Mesendoderm (in vitro differentiated cells): ENCODE measurements at regions not wholly inside any gene's neighbourhood (a gene's known extent, or its start where the extent isn't known, plus 50 kb on each side); places are given as distances from the start of the nearest gene placed in this dataset.
A peak's percentile ranks its signal among the peaks of the same experiment; 100 is the strongest.

Experiments
- DNase-seq: peaks from one replicate; pipeline ENCODE4 v3.0.0; 2013
- H2AK5ac ChIP-seq: 2 replicates; pipeline ENCODE4 v1.6.1; 2013; ENCODE audit warnings: low read length, inconsistent platforms
- H2BK120ac ChIP-seq: 2 replicates; pipeline ENCODE4 v1.6.1; 2013; ENCODE audit warnings: low read depth, mild to moderate bottlenecking, low read length, moderate library complexity, mixed read lengths
- H2BK15ac ChIP-seq: replicated peaks from 2 replicates; pipeline ENCODE4 v1.6.1; 2013; ENCODE audit warnings: low read depth, mild to moderate bottlenecking, moderate library complexity
- H2BK5ac ChIP-seq: 2 replicates; pipeline ENCODE4 v1.6.1; 2013; ENCODE audit warnings: low read length, inconsistent platforms
- H3K18ac ChIP-seq: 2 replicates; pipeline ENCODE4 v1.6.1; 2013; ENCODE audit warnings: mild to moderate bottlenecking, low read length, mixed read lengths
- H3K23ac ChIP-seq: one replicate; pipeline ENCODE4 v1.6.1; 2013; ENCODE audit warnings: low read length
- H3K27ac ChIP-seq: 2 replicates; pipeline ENCODE4 v1.5.1; 2013; ENCODE audit warnings: low read depth, mild to moderate bottlenecking, inconsistent platforms, low read length, moderate library complexity
- H3K27me3 ChIP-seq: 2 replicates; pipeline ENCODE4 v1.6.1; 2013; ENCODE audit warnings: low read length, control low read depth, mild to moderate bottlenecking, inconsistent platforms; ENCODE audit not compliant: insufficient read depth, poor library complexity
- H3K36me3 ChIP-seq: 2 replicates; pipeline ENCODE4 v1.6.1; 2013; ENCODE audit warnings: low read length, inconsistent platforms; ENCODE audit not compliant: control insufficient read depth, insufficient read depth
- H3K4ac ChIP-seq: one replicate; pipeline ENCODE4 v1.6.1; 2013; ENCODE audit warnings: low read depth, mild to moderate bottlenecking, low read length, moderate library complexity
- H3K4me1 ChIP-seq: 2 replicates; pipeline ENCODE4 v1.6.1; 2013; ENCODE audit warnings: low read depth, low read length, inconsistent platforms; ENCODE audit not compliant: control insufficient read depth
- H3K4me2 ChIP-seq: 2 replicates; pipeline ENCODE4 v1.6.1; 2013; ENCODE audit warnings: low read length
- H3K4me3 ChIP-seq: 2 replicates; pipeline ENCODE4 v1.5.1; 2013; ENCODE audit warnings: mild to moderate bottlenecking, low read length
- H3K56ac ChIP-seq: one replicate; pipeline ENCODE4 v1.6.1; 2013; ENCODE audit warnings: low read length
- H3K79me1 ChIP-seq: 2 replicates; pipeline ENCODE4 v1.6.1; 2013; ENCODE audit warnings: low read length, inconsistent platforms
- H3K79me2 ChIP-seq: 2 replicates; pipeline ENCODE4 v1.6.1; 2013; ENCODE audit warnings: mild to moderate bottlenecking, low read length; ENCODE audit not compliant: control insufficient read depth, insufficient read depth
- H3K9ac ChIP-seq: 2 replicates; pipeline ENCODE4 v1.6.1; 2013; ENCODE audit warnings: low read length, inconsistent platforms
- H4K5ac ChIP-seq: one replicate; pipeline ENCODE4 v1.6.1; 2013; ENCODE audit warnings: low read length
- H4K8ac ChIP-seq: one replicate; pipeline ENCODE4 v1.6.1; 2013; ENCODE audit warnings: low read depth, mild to moderate bottlenecking, control low read depth, low read length, moderate library complexity
- WGBS: extraction: QIAGEN DNeasy Blood & Tissue Kit; methylation state at CpG from one replicate; pipeline ENCODE4 v1.1.7; 2013; ENCODE audit warnings: low lambda C conversion rate, missing lambda C conversion rate; ENCODE audit not compliant: insufficient coverage; ENCODE audit errors: extremely low coverage; 5-methylcytosine and 5-hydroxymethylcytosine counted together

GRCh38 chr7:118606602-118607001, 382.1 kb downstream of the ANKRD7 start:
- H2BK5ac ChIP-seq = no peak overlapping the region
- H3K9ac ChIP-seq = no peak overlapping the region

DNA sequence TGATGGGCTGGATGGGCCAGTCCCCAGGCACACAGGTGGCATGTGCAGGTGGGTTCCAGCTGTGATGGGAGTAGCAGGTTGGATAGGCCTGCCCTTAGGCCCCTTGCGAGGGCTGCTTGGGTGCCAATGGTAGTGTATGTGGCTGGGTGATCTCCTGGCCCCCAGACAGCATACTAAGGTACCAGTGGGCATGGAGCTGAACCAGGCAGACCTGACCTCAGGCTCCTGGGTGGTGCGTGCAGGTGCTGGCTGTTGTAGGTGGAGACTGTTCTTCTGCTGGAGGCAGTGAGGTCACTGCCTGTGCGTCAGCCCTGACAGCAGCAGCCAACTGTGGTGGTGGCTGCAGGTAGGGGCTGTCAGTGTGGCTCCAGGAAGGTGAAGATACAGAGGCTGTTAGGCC, 384.7 kb downstream of the ANKRD7 start:
- Histone ChIP-seq H3K9ac (no peak overlapping the region), H3K56ac (no peak overlapping the region), H2BK120ac (no peak overlapping the region), H3K4me3 (no peak overlapping the region), H3K4ac (no peak overlapping the region), H3K4me2 (no peak overlapping the region), H3K18ac (no peak overlapping the region), H2BK5ac (no peak overlapping the region), H3K27me3 (no peaks in the 10 kb centered on the region), H3K36me3 (no peaks in the 10 kb centered on the region), H4K8ac (no peak overlapping the region), H2AK5ac (no peak overlapping the region), H3K79me1 (no peaks in the 10 kb centered on the region), H3K27ac (no peak overlapping the region), H3K4me1 (no peaks in the 10 kb centered on the region), H4K5ac (no peak overlapping the region), H3K79me2 (no peaks in the 10 kb centered on the region), H3K23ac (no peak overlapping the region), H2BK15ac (no peak overlapping the region)
- WGBS = no CpG with 5 or more reads among the region's 3 CpGs
- no peak for DNase-seq

More at GRCh38 chr7:118606602-118607001, 382.1 kb downstream of the ANKRD7 start:
- Histone ChIP-seq H4K8ac (no peak overlapping the region), H2BK120ac (no peak overlapping the region), H3K18ac (no peak overlapping the region), H3K27ac (no peak overlapping the region), H3K4me1 (no peaks in the 10 kb centered on the region), H3K4me3 (no peak overlapping the region), H3K4me2 (no peak overlapping the region), H3K79me2 (no peaks in the 10 kb centered on the region), H2BK15ac (no peak overlapping the region), H2AK5ac (no peak overlapping the region), H3K27me3 (no peaks in the 10 kb centered on the region), H3K79me1 (no peaks in the 10 kb centered on the region), H3K36me3 (no peaks in the 10 kb centered on the region), H3K4ac (no peak overlapping the region), H4K5ac (no peak overlapping the region), H3K56ac (no peak overlapping the region), H3K23ac (no peak overlapping the region)
- WGBS = no CpG with 5 or more reads among the region's 1 CpG
- no peak for DNase-seq

GRCh38 chr7:118615681-118616080, 391.2 kb downstream of the ANKRD7 start:
- H2AK5ac ChIP-seq = no peak overlapping the region
- H3K9ac ChIP-seq = no peak overlapping the region
- no peak overlapping the region for H3K4me2 ChIP-seq
- no peak overlapping the region for H3K4me3 ChIP-seq
- WGBS = no CpG with 5 or more reads among the region's 4 CpGs
- H3K4me1 ChIP-seq = no peaks in the 10 kb centered on the region
- no peak overlapping the region for H3K56ac ChIP-seq
- H3K36me3 ChIP-seq = no peaks in the 10 kb centered on the region
- no peak overlapping the region for H4K5ac ChIP-seq
- no peaks in the 10 kb centered on the region for H3K27me3 ChIP-seq
- no peak overlapping the region for H4K8ac ChIP-seq
- H3K4ac ChIP-seq = no peak overlapping the region
- no peak overlapping the region for H3K18ac ChIP-seq
- no peak overlapping the region for H2BK120ac ChIP-seq
- H3K27ac ChIP-seq = no peak overlapping the region
- DNase-seq = no peak
- H2BK15ac ChIP-seq = no peak overlapping the region
- H2BK5ac ChIP-seq = no peak overlapping the region
- no peak overlapping the region for H3K23ac ChIP-seq
- no peaks in the 10 kb centered on the region for H3K79me1 ChIP-seq
- H3K79me2 ChIP-seq = no peaks in the 10 kb centered on the region

GRCh38 chr7:118621810-118622360, 397.4 kb downstream of the ANKRD7 start:
- no peak for DNase-seq
- Histone ChIP-seq H3K4ac (no peak overlapping the region), H3K36me3 (no peaks in the 10 kb centered on the region), H2BK15ac (no peak overlapping the region), H3K56ac (no peak overlapping the region), H4K8ac (no peak overlapping the region), H3K27me3 (no peaks in the 10 kb centered on the region), H3K4me2 (no peak overlapping the region), H3K9ac (no peak overlapping the region), H3K4me1 (no peaks in the 10 kb centered on the region), H3K23ac (no peak overlapping the region), H4K5ac (no peak overlapping the region), H3K27ac (no peak overlapping the region), H3K18ac (no peak overlapping the region), H3K4me3 (no peak overlapping the region), H2AK5ac (no peak overlapping the region), H3K79me1 (no peaks in the 10 kb centered on the region), H3K79me2 (no peaks in the 10 kb centered on the region), H2BK5ac (no peak overlapping the region), H2BK120ac (no peak overlapping the region)
- WGBS = no CpG with 5 or more reads among the region's 3 CpGs

GRCh38 chr7:118626739-118627138, 402.2 kb downstream of the ANKRD7 start:
- Histone ChIP-seq H2BK15ac (no peak overlapping the region), H4K5ac (no peak overlapping the region), H3K36me3 (no peaks in the 10 kb centered on the region), H3K27ac (no peak overlapping the region), H3K27me3 (no peaks in the 10 kb centered on the region), H2AK5ac (no peak overlapping the region), H3K4me2 (no peak overlapping the region), H3K79me2 (no peaks in the 10 kb centered on the region), H3K9ac (no peak overlapping the region), H2BK120ac (no peak overlapping the region), H3K18ac (no peak overlapping the region), H3K4me1 (peaks cover under 1% of the 10 kb centered on the region), H4K8ac (no peak overlapping the region), H3K23ac (no peak overlapping the region), H3K4me3 (no peak overlapping the region), H3K4ac (no peak overlapping the region), H3K56ac (no peak overlapping the region), H2BK5ac (no peak overlapping the region), H3K79me1 (no peaks in the 10 kb centered on the region)
- peak; percentile 22 for DNase-seq
- WGBS = no CpG with 5 or more reads among the region's 4 CpGs

- Histone ChIP-seq H2AK5ac (no peak overlapping the region), H3K9ac (no peak overlapping the region), H2BK5ac (no peak overlapping the region), H3K4me1 (peaks cover 3% of the 10 kb centered on the region), H3K4me2 (no peak overlapping the region), H3K79me2 (no peaks in the 10 kb centered on the region), H3K36me3 (no peaks in the 10 kb centered on the region), H3K27me3 (no peaks in the 10 kb centered on the region), H4K5ac (no peak overlapping the region), H3K4me3 (no peak overlapping the region), H3K56ac (peak overlapping the region; percentile 25), H2BK15ac (no peak overlapping the region), H3K18ac (no peak overlapping the region), H3K4ac (no peak overlapping the region), H3K79me1 (no peaks in the 10 kb centered on the region), H3K23ac (no peak overlapping the region), H3K27ac (no peak overlapping the region), H2BK120ac (no peak overlapping the region), H4K8ac (no peak overlapping the region)
- WGBS = no CpG with 5 or more reads among the region's 8 CpGs
- no peak for DNase-seq
Observed at GRCh38 chr7:118627467-118627866, 403.0 kb downstream of the ANKRD7 start.
